SJCRH30 (cell line): ENCODE measurements at regions not wholly inside any gene's neighbourhood (a gene's known extent, or its start where the extent isn't known, plus 50 kb on each side); places are given as distances from the start of the nearest gene placed in this dataset.
"Not testable (repeated sequence)": the region's sequence is repeated elsewhere in the genome, so short reads cannot be mapped to it uniquely, and the experiment has no call there.

Experiments used
- DNase-seq, 2 experiments: peaks; one replicate each; pipeline ENCODE4 v3.0.0-alpha.2; 2015 to 2020
- H3K27ac ChIP-seq: fragments of 250-450 bp; sonication (Bioruptor Pico); 2 replicates; pipeline ENCODE4 v1.5.1; 2020; ENCODE audit warnings: mild to moderate bottlenecking, moderate library complexity
- H3K27me3 ChIP-seq: fragments of 250-450 bp; sonication (Bioruptor Pico); 2 replicates; pipeline ENCODE4 v1.5.1; 2020; ENCODE audit warnings: mild to moderate bottlenecking, moderate library complexity
- H3K36me3 ChIP-seq: fragments of 250-450 bp; sonication (Bioruptor Pico); 2 replicates; pipeline ENCODE4 v1.5.1; 2020; ENCODE audit warnings: mild to moderate bottlenecking, moderate library complexity
- H3K4me1 ChIP-seq: fragments of 250-450 bp; sonication (Bioruptor Pico); 2 replicates; pipeline ENCODE4 v1.5.1; 2020; ENCODE audit warnings: mild to moderate bottlenecking, moderate library complexity
- H3K4me3 ChIP-seq: fragments of 250-450 bp; sonication (Bioruptor Pico); 2 replicates; pipeline ENCODE4 v1.5.1; 2020; ENCODE audit warnings: mild to moderate bottlenecking, moderate library complexity
- H3K9me3 ChIP-seq: fragments of 250-450 bp; sonication (Bioruptor Pico); replicated peaks from 2 replicates; pipeline ENCODE4 v1.5.1; 2020; ENCODE audit warnings: mild to moderate bottlenecking, moderate library complexity

GRCh38 chr12:66808606-66809005 is 129.7 kb upstream of the GRIP1 start:
- Histone ChIP-seq H3K27me3 (no peaks in the 10 kb centered on the region), H3K27ac (no peak overlapping the region), H3K4me1 (no peaks in the 10 kb centered on the region), H3K9me3 (no peaks in the 10 kb centered on the region), H3K4me3 (no peak overlapping the region), H3K36me3 (no peaks in the 10 kb centered on the region)
- DNase-seq, result no peak

- no peak overlapping the region for H3K27ac ChIP-seq
- no peak overlapping the region for H3K4me3 ChIP-seq
- no peaks in the 10 kb centered on the region for H3K36me3 ChIP-seq
- peak in 1 of 2 experiments; percentile 20 for DNase-seq
- H3K4me1 ChIP-seq, result peaks cover 6% of the 10 kb centered on the region; the same call in 1 of the 2 replicates
- H3K9me3 ChIP-seq, result no peaks in the 10 kb centered on the region
- H3K27me3 ChIP-seq, result no peaks in the 10 kb centered on the region
Measured at GRCh38 chr12:66813137-66813892, 134.4 kb upstream of the GRIP1 start.

- no peak overlapping the region for H3K27ac ChIP-seq
- H3K4me3 ChIP-seq, result no peak overlapping the region
- no peaks in the 10 kb centered on the region for H3K36me3 ChIP-seq
- H3K9me3 ChIP-seq, result no peaks in the 10 kb centered on the region
- H3K4me1 ChIP-seq, result peaks cover 24% of the 10 kb centered on the region
- DNase-seq, result no peak
- H3K27me3 ChIP-seq, result no peaks in the 10 kb centered on the region
Measured at GRCh38 chr12:66819587-66819986, 140.7 kb upstream of the GRIP1 start.

GRCh38 chr12:66822961-66823360 is 144.1 kb upstream of the GRIP1 start:
- H3K27ac ChIP-seq, result peak overlapping the region; percentile 79; the same call in 1 of the 2 replicates
- no peaks in the 10 kb centered on the region for H3K9me3 ChIP-seq
- no peak overlapping the region for H3K4me3 ChIP-seq
- no peaks in the 10 kb centered on the region for H3K27me3 ChIP-seq
- peaks cover 24% of the 10 kb centered on the region for H3K4me1 ChIP-seq
- H3K36me3 ChIP-seq, result no peaks in the 10 kb centered on the region
- DNase-seq, result no peak

GRCh38 chr12:66823857-66824570 is 145.1 kb upstream of the GRIP1 start:
- peak overlapping the region; percentile 79 for H3K27ac ChIP-seq
- no peak overlapping the region for H3K4me3 ChIP-seq
- H3K36me3 ChIP-seq, result no peaks in the 10 kb centered on the region
- peak; percentile 54 to 75 for DNase-seq
- H3K9me3 ChIP-seq, result no peaks in the 10 kb centered on the region
- peaks cover 24% of the 10 kb centered on the region for H3K4me1 ChIP-seq
- H3K27me3 ChIP-seq, result no peaks in the 10 kb centered on the region

- H3K4me1 ChIP-seq, result peaks cover 24% of the 10 kb centered on the region
Measured at GRCh38 chr12:66825921-66826320, 147.0 kb upstream of the GRIP1 start.

GRCh38 chr12:66829660-66830325 is 150.9 kb upstream of the GRIP1 start:
- DNase-seq, result no peak
- H3K27me3 ChIP-seq, result no peaks in the 10 kb centered on the region
- H3K27ac ChIP-seq, result no peak overlapping the region
- H3K9me3 ChIP-seq, result no peaks in the 10 kb centered on the region
- peaks cover 3% of the 10 kb centered on the region for H3K4me1 ChIP-seq
- H3K4me3 ChIP-seq, result no peak overlapping the region
- H3K36me3 ChIP-seq, result no peaks in the 10 kb centered on the region

More at GRCh38 chr12:66825921-66826320, 147.0 kb upstream of the GRIP1 start:
- not testable (repeated sequence) for DNase-seq, H3K27ac ChIP-seq, H3K9me3 ChIP-seq, H3K4me3 ChIP-seq, H3K36me3 ChIP-seq, H3K27me3 ChIP-seq

- Histone ChIP-seq H3K36me3 (no peaks in the 10 kb centered on the region), H3K27me3 (no peaks in the 10 kb centered on the region), H3K4me3 (no peak overlapping the region), H3K27ac (no peak overlapping the region), H3K4me1 (no peaks in the 10 kb centered on the region), H3K9me3 (no peaks in the 10 kb centered on the region)
- DNase-seq, result no peak
Measured at GRCh38 chr12:66831495-66831894, 152.6 kb upstream of the GRIP1 start.

GRCh38 chr12:66832997-66833396 is 154.1 kb upstream of the GRIP1 start:
- no peak for DNase-seq
- Histone ChIP-seq H3K36me3 (no peaks in the 10 kb centered on the region), H3K27me3 (no peaks in the 10 kb centered on the region), H3K27ac (no peak overlapping the region), H3K4me1 (no peaks in the 10 kb centered on the region), H3K4me3 (no peak overlapping the region), H3K9me3 (no peaks in the 10 kb centered on the region)

GRCh38 chr12:66836623-66837310 is 157.9 kb upstream of the GRIP1 start:
- Histone ChIP-seq H3K4me1 (no peaks in the 10 kb centered on the region), H3K36me3 (no peaks in the 10 kb centered on the region), H3K9me3 (no peaks in the 10 kb centered on the region), H3K27me3 (no peaks in the 10 kb centered on the region), H3K27ac (no peak overlapping the region), H3K4me3 (no peak overlapping the region)
- no peak for DNase-seq

GRCh38 chr12:66837311-66837627 is 158.4 kb upstream of the GRIP1 start:
- no peak overlapping the region for H3K4me3 ChIP-seq
- no peaks in the 10 kb centered on the region for H3K27me3 ChIP-seq
- DNase-seq, result no peak
- no peak overlapping the region for H3K27ac ChIP-seq
- no peaks in the 10 kb centered on the region for H3K4me1 ChIP-seq
- H3K9me3 ChIP-seq, result no peaks in the 10 kb centered on the region
- no peaks in the 10 kb centered on the region for H3K36me3 ChIP-seq

GRCh38 chr12:66838366-66838765 is 159.5 kb upstream of the GRIP1 start:
- no peak overlapping the region for H3K27ac ChIP-seq
- no peaks in the 10 kb centered on the region for H3K27me3 ChIP-seq
- no peaks in the 10 kb centered on the region for H3K4me1 ChIP-seq
- DNase-seq, result no peak
- H3K36me3 ChIP-seq, result no peaks in the 10 kb centered on the region
- no peak overlapping the region for H3K4me3 ChIP-seq
- H3K9me3 ChIP-seq, result no peaks in the 10 kb centered on the region

GRCh38 chr12:66848967-66849366 is 170.1 kb upstream of the GRIP1 start:
- Histone ChIP-seq H3K9me3 (no peaks in the 10 kb centered on the region), H3K4me3 (no peak overlapping the region), H3K27ac (no peak overlapping the region), H3K4me1 (no peaks in the 10 kb centered on the region), H3K36me3 (no peaks in the 10 kb centered on the region), H3K27me3 (no peaks in the 10 kb centered on the region)
- DNase-seq, result peak in 1 of 2 experiments; percentile 10

GRCh38 chr12:66851134-66851533 is 172.3 kb upstream of the GRIP1 start:
- no peaks in the 10 kb centered on the region for H3K36me3 ChIP-seq
- no peak overlapping the region for H3K4me3 ChIP-seq
- no peaks in the 10 kb centered on the region for H3K4me1 ChIP-seq
- DNase-seq, result no peak
- no peak overlapping the region for H3K27ac ChIP-seq
- no peaks in the 10 kb centered on the region for H3K27me3 ChIP-seq
- no peaks in the 10 kb centered on the region for H3K9me3 ChIP-seq

GRCh38 chr12:66852091-66852490 is 173.2 kb upstream of the GRIP1 start:
- Histone ChIP-seq H3K9me3 (no peaks in the 10 kb centered on the region), H3K27me3 (no peaks in the 10 kb centered on the region), H3K36me3 (no peaks in the 10 kb centered on the region), H3K4me3 (no peak overlapping the region), H3K27ac (no peak overlapping the region), H3K4me1 (no peaks in the 10 kb centered on the region)
- DNase-seq, result no peak
